OCI-M2 (cell line): ENCODE measurements at regions not wholly inside any gene's neighbourhood (a gene's known extent, or its start where the extent isn't known, plus 50 kb on each side); places are given as distances from the start of the nearest gene placed in this dataset.
"Not testable (repeated sequence)": the region's sequence is repeated elsewhere in the genome, so short reads cannot be mapped to it uniquely, and the experiment has no call there.

Source experiments
- DNase-seq: peaks from one replicate; lab custom pipeline; 2025; ENCODE audit not compliant: unreplicated experiment; lab: John Stamatoyannopoulos, UW

GRCh38 chr13:105897575-105897974 is 637.9 kb downstream of the EFNB2 start:
- no peak for DNase-seq

DNA sequence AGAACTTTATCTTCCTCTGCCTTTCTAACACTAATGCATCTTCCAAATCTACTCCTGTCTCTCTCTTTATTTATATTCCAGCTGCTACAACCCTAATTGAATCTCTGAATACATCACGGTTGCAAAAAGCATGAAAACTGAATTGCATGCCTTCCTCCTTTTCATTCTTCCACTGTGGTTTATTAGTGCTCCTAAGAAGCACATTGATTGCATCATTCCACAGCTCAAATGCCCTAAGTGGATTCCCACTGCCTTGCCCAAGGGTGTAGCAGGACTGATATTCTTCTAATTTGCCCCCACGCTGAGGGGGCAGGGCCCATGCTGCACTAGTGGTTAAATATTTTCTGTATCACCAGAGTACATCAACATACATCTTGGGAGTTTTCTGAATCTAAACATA is 640.8 kb downstream of the EFNB2 start:
- no peak for DNase-seq

GRCh38 chr13:105890509-105890908 is 645.0 kb downstream of the EFNB2 start:
- DNase-seq = no peak

DNA sequence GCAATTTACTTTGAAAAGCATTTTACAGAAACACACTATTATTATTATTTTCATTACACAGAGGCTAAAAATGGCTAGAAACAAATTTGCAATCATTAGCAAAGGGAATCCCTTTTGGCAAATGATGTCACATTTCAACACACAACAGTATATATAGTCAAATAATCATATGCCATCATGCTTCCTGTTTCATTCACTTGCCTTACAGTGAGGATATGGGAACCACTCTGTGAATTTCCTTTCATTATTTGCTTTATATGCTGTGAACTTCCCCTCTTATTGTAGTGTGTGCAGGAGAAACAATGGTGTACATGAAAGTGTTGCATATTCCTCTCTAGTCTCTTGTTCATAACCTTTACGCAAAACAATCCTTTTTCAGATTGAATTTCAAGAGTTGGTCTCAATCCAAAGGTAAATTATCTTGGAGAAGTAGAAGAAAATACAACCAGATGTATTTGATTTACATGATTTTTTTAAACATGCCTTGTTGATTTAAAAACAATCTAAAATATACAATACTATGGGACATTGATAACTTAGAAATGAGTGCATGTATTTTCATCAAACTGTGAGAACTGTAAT is 657.3 kb downstream of the EFNB2 start:
- DNase-seq = no peak

DNA sequence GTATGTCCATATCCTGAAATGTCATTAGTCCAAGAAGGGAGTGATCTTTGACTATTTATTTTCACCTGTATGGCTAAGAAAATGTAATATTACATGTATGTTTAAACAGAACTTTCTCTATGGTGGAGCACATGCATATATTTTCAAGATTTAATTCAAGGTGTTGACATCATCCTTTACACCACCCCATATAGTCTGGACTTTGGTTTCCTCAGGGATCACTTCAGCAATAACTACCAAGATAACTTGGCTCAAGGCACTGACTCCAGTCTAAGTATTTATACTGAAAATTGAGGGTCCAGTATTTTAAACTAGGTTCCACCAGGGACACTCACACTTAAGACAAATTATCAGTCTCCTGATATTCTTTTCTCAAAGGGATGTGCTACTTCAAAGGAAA is 660.6 kb downstream of the EFNB2 start:
- no peak for DNase-seq

DNA sequence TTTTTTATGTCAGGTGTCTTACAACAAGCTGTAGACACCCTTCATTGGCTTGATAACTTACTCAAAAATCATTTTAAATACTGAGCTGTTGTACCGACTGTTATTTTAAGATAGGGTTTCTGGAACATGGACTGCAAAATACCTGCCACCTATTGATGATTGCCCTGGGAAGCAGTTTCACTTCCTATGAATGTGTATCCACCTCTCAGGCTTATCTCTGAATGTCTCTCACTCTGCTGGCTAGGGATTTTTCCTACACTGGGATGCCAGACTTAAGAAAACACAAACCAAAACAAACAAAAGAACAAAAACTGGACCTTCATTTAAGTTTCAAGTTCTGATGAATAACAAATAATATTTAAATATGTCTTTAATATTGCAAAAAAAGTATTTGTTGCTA is 663.7 kb downstream of the EFNB2 start:
- DNase-seq = no peak

DNA sequence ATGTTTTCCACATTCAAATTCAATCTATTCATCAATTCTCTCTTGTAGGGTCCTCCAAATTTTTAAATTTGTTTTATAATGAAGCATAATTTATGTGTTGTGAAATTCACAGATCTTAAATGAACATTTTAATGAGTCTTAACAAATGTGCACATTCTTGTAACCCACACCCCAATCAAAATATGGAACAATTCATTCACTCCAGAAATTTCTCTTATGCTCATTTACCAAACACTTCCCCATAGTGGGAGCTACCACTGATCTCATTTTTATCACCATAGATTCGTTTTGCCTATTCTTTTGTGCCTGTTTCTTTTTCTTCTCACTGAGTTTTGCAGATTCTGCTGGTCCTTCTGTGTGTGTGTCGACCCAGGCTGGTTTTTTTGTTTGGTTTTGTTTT is 664.1 kb downstream of the EFNB2 start:
- DNase-seq = no peak

DNA sequence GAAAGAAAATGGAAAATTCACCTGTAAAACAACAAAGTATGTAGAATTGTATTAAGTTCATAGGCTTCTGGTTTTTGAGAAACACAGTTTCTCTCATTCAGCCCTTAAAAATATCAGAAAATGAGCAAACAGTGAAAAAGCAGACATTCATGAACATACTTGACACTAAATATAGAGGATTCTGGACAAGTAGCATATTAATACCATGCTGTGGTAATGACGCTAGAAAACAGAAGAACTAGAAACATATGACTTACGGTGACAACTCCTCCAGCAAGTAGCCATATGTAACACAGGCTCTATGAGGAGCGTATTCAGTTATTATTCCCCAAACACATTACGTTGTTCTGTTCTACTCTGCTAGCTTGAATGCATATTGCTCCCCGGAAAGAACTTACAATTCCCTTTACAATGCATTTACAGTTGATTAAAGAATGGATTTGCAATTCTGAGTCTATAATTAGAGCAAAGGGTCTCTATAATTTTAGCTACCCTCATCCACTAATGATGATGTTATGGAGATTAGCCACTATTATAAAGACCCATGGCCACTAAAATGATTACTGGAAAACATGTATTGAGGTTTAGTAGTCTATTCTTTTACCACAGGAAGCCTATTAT is 672.1 kb downstream of the EFNB2 start:
- DNase-seq = no peak

DNA sequence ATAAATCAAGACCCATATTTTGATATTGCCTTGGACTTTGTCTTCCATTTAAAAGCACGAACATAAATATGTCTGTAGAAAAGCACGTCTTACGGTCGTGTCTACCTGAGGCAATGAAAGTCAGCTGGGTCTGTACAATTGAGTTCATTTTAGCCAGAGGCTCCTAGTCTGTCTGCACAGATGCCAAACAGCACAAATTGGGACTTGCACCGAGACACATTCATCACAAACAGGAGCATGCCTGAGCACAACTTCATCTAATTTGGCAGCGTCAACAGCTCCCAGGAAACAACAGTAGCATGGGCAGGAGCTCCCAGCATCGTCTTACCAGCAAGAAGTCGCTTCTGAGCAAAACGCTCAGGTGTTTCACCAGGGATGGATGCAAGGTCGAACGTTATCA is 687.0 kb downstream of the EFNB2 start:
- DNase-seq = no peak

DNA sequence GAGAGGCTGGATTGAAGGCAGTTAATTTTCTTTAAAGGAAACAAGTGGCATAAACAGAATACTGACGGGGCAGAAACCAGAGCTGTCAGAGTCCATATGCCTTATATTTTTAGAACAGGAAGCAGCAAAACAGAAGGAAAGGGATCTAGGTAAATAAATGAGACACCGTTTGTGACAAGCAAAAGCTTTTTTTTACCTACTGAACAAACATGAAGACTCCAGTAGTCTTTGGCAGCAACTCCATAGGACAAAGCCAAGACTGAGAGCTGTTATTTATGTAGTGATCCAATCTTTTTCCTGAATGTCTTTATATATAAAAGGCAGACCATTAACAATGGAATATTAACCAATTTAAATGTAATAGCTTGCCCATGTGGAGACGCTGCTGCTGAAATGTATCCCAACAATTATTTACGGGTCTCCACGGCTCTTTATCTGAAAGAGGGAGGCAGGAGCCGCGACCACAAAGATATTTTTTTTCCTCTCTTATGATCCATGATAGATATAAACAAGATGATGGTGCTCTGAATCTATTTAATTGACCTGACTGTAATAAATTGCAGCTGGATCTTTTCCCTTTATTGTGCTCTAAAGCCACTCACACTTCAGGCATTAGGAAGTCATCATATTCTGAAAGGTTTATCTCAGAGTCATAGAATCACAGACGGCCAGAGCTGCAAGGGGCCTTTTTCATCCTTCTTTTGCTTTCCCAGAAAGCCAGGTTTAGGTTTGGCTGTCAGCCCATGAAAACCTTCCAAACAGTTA is 687.8 kb downstream of the EFNB2 start:
- DNase-seq = no peak

DNA sequence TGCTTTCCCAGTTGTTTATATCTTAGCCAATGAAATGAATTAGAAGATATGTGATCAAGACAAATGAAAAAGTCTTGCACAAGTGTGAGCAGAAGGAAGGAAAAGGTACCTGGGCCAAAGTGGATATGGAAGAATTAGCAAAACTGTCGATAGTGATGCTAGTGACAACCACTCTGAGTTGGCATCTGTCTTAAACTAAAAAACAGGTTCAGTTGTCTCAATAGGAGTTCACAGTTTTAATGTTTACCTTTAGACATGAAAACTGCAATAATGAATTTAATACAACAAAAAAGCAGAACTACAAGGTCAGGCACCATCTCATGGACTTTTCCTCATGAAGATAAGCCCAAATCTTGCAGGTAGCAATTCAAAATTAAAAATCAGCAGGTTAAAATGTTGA is 688.5 kb downstream of the EFNB2 start:
- no peak for DNase-seq

DNA sequence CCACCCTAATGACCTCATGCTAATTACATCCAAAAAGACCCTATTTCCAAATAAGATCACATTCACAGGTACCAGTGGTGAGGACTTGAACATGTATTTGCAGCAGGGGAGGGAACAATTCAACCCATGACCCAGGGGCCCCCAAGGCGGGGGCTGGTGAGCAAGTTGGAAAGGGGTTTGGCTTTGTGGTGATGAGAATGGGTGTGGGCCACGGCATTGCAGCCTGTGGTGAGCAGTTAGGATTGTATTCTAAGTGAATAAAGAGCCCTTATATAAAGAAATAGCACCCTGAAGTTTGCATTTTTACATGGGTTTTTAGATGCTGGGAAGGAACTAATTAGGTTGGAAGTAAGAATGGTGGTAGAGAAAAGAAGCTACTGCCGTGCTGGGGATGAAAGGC is 694.2 kb downstream of the EFNB2 start:
- DNase-seq = no peak

- no peak for DNase-seq
Measured at GRCh38 chr13:105838231-105838630, 697.2 kb downstream of the EFNB2 start.

- not testable (repeated sequence) for DNase-seq
Measured at GRCh38 chr13:105837295-105837694, 698.2 kb downstream of the EFNB2 start.

DNA sequence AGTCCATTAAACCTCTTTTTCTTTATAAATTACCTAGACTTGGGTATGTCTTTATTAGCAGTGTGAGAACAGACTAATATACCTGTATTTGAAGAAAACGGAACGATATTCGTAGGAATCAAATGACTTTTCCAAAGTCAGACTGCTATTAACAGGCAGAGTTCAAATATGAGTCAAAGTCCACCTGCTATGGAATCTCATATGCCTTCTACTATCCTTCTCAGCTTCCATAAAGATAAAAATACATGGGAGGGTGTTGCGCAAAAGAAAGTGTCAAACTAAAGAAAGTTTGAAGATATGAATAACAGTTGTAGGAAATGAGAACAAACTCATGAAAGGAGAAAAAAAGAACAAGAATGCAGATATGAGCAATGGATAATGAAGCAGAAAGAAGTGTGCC is 704.6 kb downstream of the EFNB2 start:
- no peak for DNase-seq

DNA sequence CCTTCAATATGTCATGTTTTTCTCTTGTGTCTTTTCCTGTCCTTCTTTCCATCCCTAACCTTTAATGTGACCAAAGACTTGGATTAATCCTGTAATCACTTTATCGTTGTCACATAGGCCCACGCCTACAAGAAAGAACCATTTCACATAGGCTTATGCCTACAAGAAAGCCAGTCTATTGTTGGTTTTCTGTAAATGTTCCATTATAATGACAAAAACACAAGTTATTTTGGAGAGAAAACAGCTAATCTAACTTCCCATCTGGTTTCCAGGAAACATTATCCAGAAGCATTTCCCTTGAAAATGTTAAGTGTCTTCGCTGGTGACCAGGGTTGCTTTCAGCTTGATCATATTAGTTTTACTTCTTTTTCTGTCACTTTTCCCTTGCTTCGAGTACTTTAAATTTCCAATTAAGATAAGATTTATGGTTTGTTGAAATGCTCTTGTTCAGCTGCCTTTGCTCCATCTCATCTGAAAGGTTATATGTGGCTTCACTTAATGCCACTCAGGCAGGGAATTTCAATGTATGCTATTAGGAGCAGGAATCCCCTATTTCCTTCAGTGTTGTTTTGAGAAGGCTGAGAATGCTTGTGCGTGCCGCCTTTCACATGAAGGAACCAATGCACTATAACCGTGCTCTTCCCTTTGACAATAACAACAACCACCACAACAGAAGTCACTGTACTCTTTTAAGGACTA is 708.2 kb downstream of the EFNB2 start:
- no peak for DNase-seq

GRCh38 chr13:105825071-105825470 is 710.4 kb downstream of the EFNB2 start:
- DNase-seq = no peak

DNA sequence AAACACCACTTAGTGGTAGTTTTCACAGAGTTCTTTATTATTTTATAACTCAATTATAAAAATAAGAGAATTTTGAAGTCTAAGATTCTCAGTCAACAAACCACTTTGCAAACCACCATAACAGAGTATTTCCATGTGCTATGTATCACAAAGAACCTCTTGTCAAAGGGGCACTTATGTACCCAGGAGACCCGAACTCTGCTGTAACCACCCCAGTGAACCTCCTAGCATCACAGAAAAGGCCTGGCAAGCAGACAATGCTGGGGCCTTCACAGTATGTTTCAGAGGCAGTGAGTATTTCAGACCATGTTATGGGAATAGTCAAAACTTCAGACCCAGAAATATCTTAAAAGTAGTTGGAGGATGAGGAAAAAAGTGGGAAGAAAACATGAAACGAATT is 714.1 kb downstream of the EFNB2 start:
- DNase-seq = no peak

- no peak for DNase-seq
Measured at GRCh38 chr13:105820415-105820814, 715.0 kb downstream of the EFNB2 start.

DNA sequence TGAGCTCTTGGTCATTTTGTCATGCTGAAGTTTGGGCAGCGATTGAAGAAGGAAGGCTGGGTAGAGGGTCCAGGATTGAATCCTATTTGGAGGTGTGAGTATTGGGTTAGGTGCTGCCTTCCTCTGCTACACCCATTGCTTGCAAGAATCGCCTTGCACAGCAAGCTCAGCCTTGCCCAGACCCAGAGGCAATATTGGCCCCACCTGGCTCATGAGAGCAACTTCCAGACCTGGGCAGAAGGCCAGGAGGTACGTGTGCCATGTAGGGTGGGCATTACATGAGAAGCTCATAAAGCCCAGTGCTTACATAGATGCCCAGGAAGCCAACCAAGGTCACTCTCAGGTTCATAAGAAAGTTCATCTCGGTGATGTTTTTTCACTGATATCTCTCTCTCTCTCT is 718.0 kb downstream of the EFNB2 start:
- no peak for DNase-seq

DNA sequence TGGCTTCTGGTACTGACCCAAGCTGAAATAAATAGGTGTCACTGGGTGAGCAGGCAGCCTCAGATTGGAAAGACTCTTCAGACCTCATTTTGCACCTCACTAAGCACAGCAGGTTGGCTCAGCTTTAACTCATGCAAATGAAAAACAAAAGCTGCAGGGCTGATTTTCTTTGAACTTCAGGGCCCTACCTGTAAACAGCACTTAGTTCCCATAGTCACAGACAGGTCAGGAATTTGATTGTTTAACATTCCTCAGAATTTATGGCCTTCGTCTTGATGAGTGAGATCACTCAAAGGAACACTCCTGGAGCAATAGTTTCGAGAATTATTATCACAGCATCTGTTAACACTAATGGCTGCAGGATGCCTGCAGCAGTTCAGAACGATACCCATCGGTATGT is 718.5 kb downstream of the EFNB2 start:
- no peak for DNase-seq

- no peak for DNase-seq
Measured at GRCh38 chr13:105814902-105815250, 720.6 kb downstream of the EFNB2 start.
